Skin epidermis (tissue), 12 donors: ENCODE measurements at regions not wholly inside any gene's neighbourhood (a gene's known extent, or its start where the extent isn't known, plus 50 kb on each side); places are given as distances from the start of the nearest gene placed in this dataset.
"Not testable (repeated sequence)": the region's sequence is repeated elsewhere in the genome, so short reads cannot be mapped to it uniquely, and the experiment has no call there.

Source experiments
- H3K27ac ChIP-seq, 21 experiments: fragments of 200-600 bp; sonication (generic) in 11 of 21; one replicate each; pipeline ENCODE4 v1.5.0; 2020; ENCODE audit warnings: mild to moderate bottlenecking in 3 of 21, inconsistent platforms in 2 of 21, moderate library complexity in 2 of 21
- H3K4me3 ChIP-seq, 7 experiments: fragments of 200-600 bp; sonication (generic) in 2 of 7; one replicate each; pipeline ENCODE4 v1.5.0; 2020; ENCODE audit warnings: inconsistent platforms in 2 of 7, mild to moderate bottlenecking in 2 of 7, moderate library complexity in 1 of 7

DNA sequence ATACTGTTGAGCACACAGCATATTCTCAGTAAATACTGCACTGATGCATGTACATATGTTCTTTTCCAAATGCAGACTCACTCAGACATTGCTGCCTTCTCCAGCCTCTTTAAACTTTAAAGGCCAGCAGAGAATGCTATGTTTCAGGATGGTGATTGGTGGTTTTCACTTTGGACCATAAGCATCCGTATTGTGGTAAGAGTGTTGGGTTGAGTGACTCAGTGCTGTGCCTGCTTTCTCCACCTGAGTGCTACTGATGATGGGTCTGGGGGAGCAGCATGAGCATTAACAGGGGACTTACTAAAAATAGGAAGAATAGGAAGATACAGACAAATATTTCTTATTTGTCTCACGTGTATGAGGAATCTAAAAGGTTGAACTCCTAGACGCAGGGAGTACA lies 56.3 kb upstream of the ZNF92 start:
- Histone ChIP-seq H3K4me3 (no peak overlapping the region), H3K27ac (no peak overlapping the region)

DNA sequence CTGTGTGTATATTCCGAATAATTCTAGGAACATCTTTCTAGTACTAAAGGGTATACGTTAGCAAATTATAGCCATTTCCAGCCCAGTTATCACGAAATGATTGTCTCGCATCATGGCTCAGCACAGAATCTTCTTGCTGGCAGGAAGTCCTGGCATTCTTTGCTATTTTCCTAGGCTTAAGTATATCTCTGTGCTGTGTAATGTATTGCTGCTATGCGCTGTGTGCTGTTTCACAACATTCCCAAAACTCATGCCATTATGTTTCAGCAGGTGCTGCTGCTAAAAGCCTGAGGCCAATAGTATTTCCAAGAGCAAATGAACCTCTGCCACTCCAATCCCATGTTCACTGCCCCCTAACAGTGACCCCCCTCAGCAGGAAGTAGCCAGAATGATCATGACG lies 62.9 kb upstream of the ZNF92 start:
- Histone ChIP-seq H3K4me3 (no peak overlapping the region), H3K27ac (no peak overlapping the region)

DNA sequence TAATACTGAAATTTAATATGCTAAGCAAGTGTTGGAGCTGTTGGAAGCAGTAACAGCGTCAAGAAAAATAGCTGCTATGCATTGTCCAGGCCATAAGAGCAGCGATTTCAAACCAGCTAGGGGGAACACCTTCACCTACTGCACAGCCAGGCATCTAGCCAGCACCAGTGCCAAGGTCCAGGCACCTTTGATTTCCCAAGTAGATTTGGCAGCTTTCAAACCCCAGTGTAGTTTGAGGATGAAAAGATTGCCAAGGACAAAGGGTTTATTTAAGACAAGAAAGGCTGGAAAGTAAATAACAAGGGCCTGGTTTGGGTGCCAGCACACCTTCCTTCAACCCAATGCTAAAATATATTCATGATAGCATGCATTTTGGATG lies 65.4 kb upstream of the ZNF92 start:
- H3K4me3 ChIP-seq, result no peak overlapping the region
- H3K27ac ChIP-seq, result no peak overlapping the region

DNA sequence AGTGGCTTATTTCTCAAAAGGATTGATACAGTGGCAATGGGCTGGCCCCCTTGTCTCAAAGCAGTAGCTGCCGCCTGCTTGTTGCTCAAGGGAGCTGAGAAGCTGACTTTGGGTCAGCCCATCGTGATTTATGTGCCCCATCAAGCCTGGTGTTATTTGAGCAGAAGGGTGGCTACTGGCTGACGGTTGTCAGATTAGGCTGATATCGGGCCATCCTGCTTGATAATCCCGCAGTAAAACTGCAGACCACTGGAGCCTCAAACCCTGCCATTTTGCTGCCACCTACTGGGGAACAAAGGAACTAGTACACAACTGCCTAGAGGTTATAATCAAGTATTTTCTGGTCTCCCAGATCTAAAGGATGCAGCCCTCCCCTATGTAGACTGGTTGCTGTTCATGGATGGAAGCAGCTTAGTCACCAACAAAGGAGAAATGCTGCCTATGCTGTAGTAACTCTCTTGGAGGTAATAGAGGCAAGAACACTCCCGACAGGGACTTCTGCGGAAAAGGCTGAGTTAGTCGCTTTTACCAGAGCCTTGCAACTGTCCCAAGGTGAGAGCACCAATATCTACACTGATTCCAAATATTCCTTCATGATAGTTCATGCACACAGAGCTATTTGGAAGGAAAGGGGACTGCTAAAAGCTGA lies 65.9 kb upstream of the ZNF92 start:
- no peak overlapping the region for H3K27ac ChIP-seq
- H3K4me3 ChIP-seq, result no peak overlapping the region

DNA sequence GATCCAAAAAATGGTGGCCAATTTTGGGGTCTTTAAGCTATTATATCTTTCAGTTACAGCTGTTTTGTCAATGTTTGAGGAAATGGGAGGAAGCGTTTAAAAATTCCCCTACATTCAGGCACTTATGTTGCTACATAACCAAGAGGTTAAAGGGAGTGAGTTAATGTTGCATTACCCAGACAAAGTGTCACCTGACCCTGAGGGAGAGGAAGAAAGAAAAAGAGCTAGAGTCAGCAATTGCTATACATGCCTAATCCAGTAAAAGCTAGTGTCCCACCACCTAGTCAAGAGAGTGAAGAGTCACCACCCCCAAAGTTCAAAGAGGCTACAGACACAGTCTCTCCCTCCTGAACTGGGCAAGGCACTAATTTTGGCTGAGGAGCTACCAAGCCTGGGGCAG lies 69.5 kb upstream of the ZNF92 start:
- H3K4me3 ChIP-seq, result no peak overlapping the region
- H3K27ac ChIP-seq, result no peak overlapping the region

DNA sequence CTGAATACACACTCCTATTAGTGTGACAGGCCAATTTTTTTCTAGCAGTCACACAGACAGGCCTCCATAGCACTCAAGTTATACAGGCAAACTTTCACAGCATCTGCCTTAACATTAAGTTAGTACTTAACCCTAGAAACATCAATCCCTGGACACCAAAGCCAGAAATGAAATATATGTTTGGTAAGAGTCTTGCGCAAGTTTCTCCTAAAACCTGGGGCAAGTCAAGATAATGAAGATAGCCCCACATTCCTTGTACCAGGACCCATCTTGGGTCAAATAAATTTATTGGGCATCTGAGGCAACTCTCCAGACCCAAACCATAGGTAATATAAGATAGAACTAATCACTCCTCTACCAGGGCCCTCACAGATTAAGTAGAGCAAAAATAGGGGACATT lies 70.8 kb upstream of the ZNF92 start:
- Histone ChIP-seq H3K4me3 (no peak overlapping the region), H3K27ac (no peak overlapping the region)

DNA sequence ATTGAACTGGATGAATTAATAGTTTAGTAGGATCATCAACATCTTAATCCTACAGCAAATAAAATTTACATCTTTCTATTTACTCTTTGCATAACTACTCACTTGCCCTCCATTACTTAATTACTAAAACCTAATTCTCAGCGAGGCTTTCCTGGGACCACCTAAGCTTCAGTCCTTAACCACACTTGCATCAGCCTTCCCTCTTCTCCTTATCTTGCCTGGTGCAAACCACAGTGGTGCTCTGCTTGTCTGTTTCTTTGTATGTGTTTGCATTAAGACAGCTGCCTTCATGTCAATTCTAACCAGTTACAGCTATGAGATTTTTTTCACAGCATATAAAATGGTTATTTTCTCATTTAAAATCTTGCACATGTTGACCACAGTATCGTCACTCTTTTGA lies 72.6 kb upstream of the ZNF92 start:
- no peak overlapping the region for H3K27ac ChIP-seq
- H3K4me3 ChIP-seq, result no peak overlapping the region

DNA sequence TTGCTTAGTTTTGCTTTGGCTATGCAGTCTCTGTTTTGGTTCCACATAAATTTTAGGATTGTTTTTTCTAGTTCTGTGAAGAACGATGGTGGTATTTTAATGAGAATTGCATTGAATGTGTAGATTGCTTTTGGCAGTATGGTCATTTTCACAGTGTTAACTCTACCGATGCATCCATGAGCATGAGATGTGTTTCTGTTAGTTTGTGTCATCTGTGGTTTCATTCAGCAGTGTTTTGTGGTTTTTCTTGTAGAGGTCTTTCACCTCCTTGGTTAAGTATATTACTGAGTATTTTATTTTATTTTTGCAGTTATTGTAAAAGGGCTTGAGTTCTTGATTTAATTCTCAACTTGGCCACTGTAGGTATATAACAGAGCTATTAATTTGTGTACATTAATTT lies 78.2 kb upstream of the ZNF92 start:
- no peak overlapping the region for H3K27ac ChIP-seq
- H3K4me3 ChIP-seq, result no peak overlapping the region

DNA sequence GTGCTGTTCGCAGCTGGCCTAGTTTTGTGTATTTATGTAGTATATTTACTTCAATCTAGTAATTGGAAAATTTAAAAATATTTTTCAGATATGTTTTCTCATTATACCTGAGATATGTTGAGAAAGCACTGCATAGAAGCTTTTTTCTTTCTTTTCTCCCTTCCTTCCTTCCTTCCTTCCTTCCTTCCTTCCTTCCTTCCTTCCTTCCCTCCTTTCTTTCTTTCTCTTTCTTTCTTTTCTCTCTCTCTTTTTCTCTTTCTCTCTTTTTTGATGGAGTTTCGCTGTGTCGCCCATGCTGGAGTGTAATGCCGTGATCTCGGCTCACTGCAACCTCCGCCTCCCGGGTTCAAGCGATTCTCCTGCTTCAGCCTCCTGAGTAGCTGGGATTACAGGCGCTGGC lies 83.3 kb upstream of the ZNF92 start:
- not testable (repeated sequence) for H3K27ac ChIP-seq, H3K4me3 ChIP-seq

DNA sequence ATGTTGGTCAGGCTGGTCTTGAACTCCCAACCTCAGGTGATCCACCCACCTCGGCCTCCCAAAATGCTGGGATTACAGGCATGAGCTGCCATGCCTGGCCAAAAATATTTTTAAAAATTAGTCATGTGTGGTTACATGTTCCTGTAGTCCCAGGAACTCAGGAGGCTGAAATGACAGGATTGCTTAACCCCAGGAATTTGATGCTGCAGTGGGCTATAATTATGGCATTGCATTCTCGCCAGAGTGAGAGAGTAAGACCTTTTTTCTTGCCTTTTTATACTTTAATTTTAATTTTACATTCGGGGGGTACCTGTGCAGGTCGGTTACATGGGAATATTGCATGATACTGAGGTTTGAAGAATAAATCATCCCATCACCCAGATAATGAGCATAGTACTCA lies 86.6 kb upstream of the ZNF92 start:
- Histone ChIP-seq H3K4me3 (no peak overlapping the region), H3K27ac (no peak overlapping the region)

DNA sequence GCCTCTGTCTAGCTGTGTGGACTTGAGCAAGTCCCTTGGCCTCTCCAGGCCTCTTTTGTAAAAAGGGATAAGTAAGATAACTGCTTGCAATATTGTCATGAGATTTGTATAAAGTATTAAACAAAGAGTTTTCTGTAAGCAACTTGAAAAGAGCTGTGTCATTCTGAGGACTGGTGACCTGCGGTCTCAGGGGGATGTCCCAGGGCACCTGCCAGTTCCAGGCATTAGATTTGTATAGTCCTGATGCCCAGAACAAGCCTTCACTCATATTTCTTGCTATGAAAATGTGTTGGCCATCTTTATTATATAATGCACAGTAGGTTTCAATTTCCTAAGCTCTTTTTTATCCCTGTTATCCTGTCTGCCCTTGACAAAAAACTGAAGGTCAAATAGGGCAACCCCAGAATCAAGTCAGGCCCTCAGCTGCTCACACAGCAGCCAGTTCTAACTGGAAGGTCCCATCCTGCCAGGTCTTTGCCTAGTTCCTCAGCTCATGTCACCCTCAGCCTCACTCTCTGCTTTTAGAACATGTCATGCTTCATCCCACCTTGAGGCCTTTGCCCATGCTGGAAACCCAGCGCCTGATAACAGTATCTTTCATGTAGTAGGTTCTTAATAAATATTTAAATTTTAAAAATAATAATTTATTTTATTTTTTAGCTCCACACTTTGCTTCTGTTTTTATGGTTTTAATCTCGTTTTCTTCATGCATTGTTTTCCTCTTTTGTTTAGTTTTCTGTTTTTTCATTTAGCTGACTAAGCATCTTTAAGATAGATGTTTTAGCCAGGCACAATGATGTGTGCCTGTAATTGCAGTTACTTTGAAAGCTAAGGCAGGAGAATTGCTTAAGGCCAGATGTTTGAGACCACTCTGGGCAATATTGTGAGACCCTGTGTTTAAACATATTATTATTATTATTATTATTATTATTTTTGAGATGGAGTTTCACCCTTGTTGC lies 87.5 kb upstream of the ZNF92 start:
- Histone ChIP-seq H3K4me3 (no peak overlapping the region), H3K27ac (no peak overlapping the region)

DNA sequence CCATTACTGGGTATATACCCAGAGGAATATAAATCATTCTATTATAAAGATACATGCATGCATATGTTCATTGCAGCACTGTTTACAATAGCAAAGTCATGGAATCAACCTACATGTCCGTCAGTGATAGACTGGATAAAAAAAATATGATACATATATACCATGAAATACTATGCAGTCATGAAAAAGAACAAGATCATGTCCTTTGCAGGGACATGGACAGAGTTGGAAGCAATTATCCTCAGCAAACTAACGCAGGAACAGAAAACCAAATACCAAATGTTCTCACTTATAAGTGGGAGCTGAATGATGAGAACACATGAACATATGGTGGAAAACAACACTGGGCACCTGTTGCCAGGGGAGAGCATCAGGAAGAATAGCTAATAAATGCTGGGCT lies 88.4 kb upstream of the ZNF92 start:
- H3K27ac ChIP-seq, H3K4me3 ChIP-seq: not testable (repeated sequence)

DNA sequence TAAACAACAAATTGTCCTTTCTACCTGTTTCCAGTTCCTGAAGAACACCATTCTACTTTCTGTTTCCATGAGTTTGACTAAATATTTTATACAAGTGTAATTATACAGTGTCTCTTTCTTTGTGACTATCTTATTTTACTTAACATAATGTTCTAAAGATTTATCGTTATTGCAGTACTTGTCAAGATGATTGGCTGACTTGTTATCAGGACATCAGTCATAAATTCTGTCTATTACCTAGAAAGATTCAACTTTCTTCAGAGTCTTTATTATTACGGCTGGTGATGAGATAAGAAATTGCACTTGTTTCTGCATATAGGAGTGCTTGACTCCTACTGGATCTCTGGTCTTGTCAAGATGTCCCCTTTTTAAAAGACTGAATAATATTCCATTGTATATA lies 93.9 kb upstream of the ZNF92 start:
- Histone ChIP-seq H3K27ac (no peak overlapping the region), H3K4me3 (no peak overlapping the region)

DNA sequence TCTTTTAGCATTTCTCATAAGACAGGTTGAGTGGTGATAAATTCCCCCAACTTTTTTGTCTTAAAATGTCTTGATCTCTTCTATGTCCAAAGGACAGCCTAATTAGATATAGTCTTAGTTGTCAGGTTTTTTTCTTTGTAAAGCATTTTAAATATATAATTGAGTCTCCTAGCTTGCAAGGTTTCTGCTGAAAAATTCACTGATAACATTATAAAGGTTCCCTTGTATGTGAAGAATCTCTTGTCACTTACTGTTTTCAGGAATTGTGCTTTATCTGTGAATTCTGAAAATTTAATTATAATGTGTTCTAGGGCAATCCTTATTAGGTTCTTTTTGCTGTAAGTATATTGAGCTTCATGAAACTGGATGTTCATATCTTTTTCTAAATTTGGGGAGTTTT lies 96.8 kb upstream of the ZNF92 start:
- no peak overlapping the region for H3K27ac ChIP-seq
- no peak overlapping the region for H3K4me3 ChIP-seq

DNA sequence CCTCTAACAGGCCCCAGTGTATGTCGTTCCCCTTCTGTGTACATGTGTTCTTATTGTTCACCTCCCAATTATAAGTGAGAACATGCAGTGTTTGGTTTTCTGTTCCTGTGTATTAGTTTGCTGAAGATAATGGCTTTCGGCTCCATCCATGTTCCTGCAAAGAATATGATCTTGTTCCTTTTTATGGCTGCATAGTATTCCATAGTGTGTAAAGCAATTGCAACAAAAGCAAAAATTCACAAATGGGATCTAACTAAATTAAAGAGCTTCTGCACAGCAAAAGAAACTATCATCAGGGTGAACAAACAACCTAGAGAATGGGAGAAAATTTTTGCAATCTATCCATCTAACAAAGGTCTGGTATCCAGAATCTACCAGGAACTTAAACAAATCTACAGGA lies 102.2 kb upstream of the ZNF92 start:
- H3K4me3 ChIP-seq, H3K27ac ChIP-seq: not testable (repeated sequence)

DNA sequence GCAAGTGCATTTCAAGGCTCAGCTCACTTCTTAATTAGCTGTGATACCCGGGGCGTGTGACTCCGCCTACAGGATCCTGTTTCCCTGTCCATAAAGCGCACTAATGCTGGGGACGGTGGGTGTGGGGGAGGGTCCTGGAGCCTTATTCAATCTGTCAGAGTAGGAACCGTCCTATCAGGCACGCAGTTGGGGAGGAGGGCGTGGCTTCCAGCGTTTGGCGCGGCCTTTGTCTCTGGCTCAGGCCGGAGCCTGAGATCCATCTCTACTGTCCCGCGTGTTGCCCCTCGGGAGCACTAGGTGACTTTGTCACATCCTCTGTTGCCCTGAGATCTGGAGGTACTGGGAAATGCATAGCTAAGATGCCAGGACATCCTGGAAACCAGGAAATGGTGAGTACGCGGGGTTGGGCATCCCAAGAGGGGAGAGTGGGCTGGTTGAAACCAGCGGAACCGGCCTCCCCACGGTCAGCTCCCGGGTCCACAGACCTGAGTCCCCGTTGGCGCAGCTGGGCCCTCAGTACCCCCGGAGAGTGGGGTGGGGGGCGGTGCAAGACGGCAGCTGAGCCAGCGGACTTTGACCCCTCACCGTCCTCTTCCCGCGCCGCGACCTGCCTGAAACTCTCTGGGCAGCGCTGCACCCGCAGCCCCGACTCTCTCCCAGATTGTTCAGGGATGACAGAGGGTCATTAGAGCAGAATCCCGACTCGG lies 104.4 kb upstream of the ZNF92 start:
- Histone ChIP-seq H3K27ac (no peak overlapping the region), H3K4me3 (peak overlapping the region in 5 of 7 experiments; percentile 13 to 41 (median 19))

DNA sequence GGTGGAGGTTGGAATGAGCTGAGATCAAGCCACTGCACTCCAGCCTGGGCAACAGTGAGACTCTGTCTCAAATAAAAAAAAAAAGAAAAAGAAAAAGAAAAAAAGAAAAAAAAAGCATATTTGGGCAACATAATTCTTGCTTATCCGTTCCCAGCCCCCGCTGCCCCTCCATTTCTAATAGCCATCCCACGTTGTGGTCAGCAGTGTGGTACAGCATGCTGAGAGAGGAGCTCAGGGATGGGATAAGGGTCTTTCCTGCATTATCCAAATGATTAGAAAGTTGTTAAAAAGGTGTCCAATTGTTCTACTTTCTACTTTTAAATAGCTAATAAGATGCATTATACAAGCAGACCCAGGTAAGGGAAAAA lies 104.9 kb upstream of the ZNF92 start:
- H3K27ac ChIP-seq, result no peak overlapping the region
- peak overlapping the region in 1 of 7 experiments; percentile 41 for H3K4me3 ChIP-seq

DNA sequence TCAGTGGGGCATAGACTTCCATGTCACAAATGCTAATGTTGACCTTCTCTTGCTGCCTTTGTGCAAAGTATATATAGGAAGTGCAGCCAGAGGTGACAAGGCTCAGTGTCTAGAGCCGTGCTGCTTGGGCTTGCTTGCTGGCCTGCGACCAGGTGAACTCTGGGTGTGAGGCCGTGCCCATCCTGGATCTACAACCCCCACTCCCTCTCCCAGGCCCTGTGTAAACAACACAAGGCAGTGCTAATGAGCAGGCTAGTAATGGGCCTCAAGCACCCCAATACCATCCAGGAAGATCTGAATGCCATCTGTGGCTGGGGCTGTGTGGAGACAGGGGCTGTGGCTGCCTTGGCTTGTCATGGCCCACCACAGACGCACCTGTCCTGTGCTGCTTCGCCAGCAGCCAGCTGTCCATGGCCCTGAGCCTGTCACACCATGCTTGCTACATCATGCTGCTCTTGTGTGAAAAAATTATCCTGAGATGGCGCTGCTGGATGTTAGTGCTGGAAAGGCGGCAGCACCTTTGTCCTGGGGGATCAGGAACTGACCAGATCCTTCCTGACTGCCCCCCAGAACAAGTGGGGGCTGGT lies 107.6 kb upstream of the ZNF92 start:
- no peak overlapping the region for H3K4me3 ChIP-seq
- no peak overlapping the region for H3K27ac ChIP-seq

DNA sequence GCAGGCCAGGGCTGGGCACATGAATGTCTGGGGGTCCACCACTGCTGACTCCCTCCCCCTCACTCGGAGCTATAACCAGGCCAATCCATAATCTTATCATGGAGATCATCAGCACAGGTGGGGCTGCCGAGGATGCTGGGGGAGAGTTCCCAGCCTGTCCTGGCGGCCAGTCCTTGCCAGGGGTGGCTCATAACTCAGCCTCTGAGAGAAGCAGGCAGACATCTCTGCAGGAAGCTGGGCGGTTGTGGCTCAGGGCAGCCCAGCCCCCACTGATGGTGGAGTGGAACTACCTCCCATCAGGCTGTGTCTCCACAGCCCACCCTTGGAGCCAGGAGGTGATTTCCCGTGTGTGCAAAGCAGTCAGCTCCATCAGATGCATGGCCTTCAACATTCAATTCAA lies 109.4 kb upstream of the ZNF92 start:
- Histone ChIP-seq H3K4me3 (no peak overlapping the region), H3K27ac (no peak overlapping the region)

DNA sequence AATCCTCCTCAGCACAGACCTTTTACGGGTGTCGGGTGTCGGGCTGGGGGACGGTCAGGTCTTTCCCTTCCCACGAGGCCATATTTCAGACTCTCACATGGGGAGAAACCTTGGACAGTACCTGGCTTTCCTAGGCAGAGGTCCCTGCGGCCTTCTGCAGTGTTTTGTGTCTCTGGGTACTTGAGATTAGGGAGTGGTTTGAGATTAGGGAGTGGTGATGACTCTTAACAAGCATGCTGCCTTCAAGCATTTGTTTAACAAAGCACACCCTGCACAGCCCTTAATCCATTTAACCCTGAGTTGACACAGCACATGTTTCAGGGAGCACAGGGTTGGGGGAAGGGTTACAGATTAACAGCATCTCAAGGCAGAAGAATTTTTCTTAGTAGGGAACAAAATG lies 113.0 kb upstream of the ZNF92 start:
- H3K4me3 ChIP-seq, H3K27ac ChIP-seq: not testable (repeated sequence)
